HCT116 (cell line): ENCODE measurements at regions not wholly inside any gene's neighbourhood (a gene's known extent, or its start where the extent isn't known, plus 50 kb on each side); places are given as distances from the start of the nearest gene placed in this dataset.

Experiments used
- ATAC-seq: fragments of 200-7000 bp; cut with Tn5 transposase; 2 replicates; pipeline ENCODE4 v1.9.1; 2020; ENCODE audit warnings: mild to moderate bottlenecking, moderate library complexity
- BruUV-seq: library from RNA; stranded (reverse); fragments of 400-500 nt; replicated peaks from 2 replicates; lab custom pipeline; 2021; lab: Mats Ljungman, UMichigan
- CTCF ChIA-PET: fragments of 300-600 bp; sonication (Branson Sonifier 250); formaldehyde crosslinking; loops from one replicate; lab custom pipeline; 2021; ENCODE audit warnings: antibody characterized with exemption; lab: Charles Lee
- POLR2A ChIA-PET: fragments of 300-600, 350-600 bp; sonication (Branson Sonifier 250); formaldehyde crosslinking; loops from one replicate; lab custom pipeline; 2021; ENCODE audit warnings: antibody characterized with exemption; lab: Charles Lee
- RAD21 ChIA-PET, 2 experiments: fragments of 300-600 bp; sonication (Branson Sonifier 250); formaldehyde crosslinking; loops; one replicate each; lab custom pipeline; 2023; ENCODE audit warnings: low total read pairs in 2 of 2; ENCODE audit not compliant: uncharacterized antibody in 2 of 2, unreplicated experiment in 2 of 2, low non-redundant PET in 1 of 2; lab: Charles Lee
- DNase-seq: peaks from one replicate; pipeline ENCODE4 v3.0.0-alpha.2; 2010; ENCODE audit warnings: low read depth, low spot score
- H2AFZ ChIP-seq: fragments of 200-600 bp; shearing (Covaris generic), sonication (generic); 2 replicates; pipeline ENCODE4 v1.6.1; 2017; ENCODE audit warnings: low read depth, mixed run types, mixed read lengths, antibody characterized with exemption, low read length; ENCODE audit not compliant: poor library complexity, severe bottlenecking
- H3K27ac ChIP-seq: 2 replicates; pipeline ENCODE4 v1.5.1; 2012; ENCODE audit warnings: low read depth, low read length
- H3K27me3 ChIP-seq: fragments of 200-600 bp; sonication (generic); 2 replicates; pipeline ENCODE4 v1.6.1; 2016; ENCODE audit warnings: mixed run types, low read length, mixed read lengths; ENCODE audit not compliant: insufficient read depth
- H3K36me3 ChIP-seq, 2 experiments: fragments of 200-500 bp in 1 of 2; fragments of 200-600 bp in 1 of 2; sonication (Bioruptor generic) in 1 of 2; sonication (generic) in 1 of 2; 2 replicates each; pipeline versions ENCODE4 v1.5.1 to v1.6.1; 2014 to 2016; ENCODE audit warnings: low read length in 2 of 2, inconsistent platforms in 1 of 2, mixed read lengths in 1 of 2, mixed run types in 1 of 2; ENCODE audit not compliant: insufficient read depth in 2 of 2, control insufficient read depth in 1 of 2
- H3K4me1 ChIP-seq, 2 experiments: fragments of 200-600 bp in 1 of 2; sonication (generic) in 1 of 2; 2 replicates each; pipeline versions ENCODE4 v1.5.1 to v1.6.1; 2012 to 2017; ENCODE audit warnings: low read length in 2 of 2, inconsistent platforms in 1 of 2, mild to moderate bottlenecking in 1 of 2, mixed read lengths in 1 of 2, mixed run types in 1 of 2, moderate library complexity in 1 of 2; ENCODE audit not compliant: insufficient read depth in 2 of 2, control insufficient read depth in 1 of 2
- H3K4me2 ChIP-seq: fragments of 200-600 bp; sonication (generic); 2 replicates; pipeline ENCODE4 v1.6.1; 2017; ENCODE audit warnings: mixed run types, low read length, mixed read lengths
- H3K4me3 ChIP-seq, 2 experiments: fragments of 200-600 bp in 1 of 2; sonication (generic) in 1 of 2; replicated peaks in 1 of 2; 2 replicates each; pipeline ENCODE4 v1.5.1; 2011 to 2016; ENCODE audit warnings: low read length in 2 of 2, control low read depth in 1 of 2, low read depth in 1 of 2, mild to moderate bottlenecking in 1 of 2, mixed read lengths in 1 of 2, mixed run types in 1 of 2
- H3K79me2 ChIP-seq: fragments of 200-600 bp; sonication (generic); 2 replicates; pipeline ENCODE4 v1.6.1; 2017; ENCODE audit warnings: mild to moderate bottlenecking, mixed run types, low read length, moderate library complexity, mixed read lengths; ENCODE audit not compliant: insufficient read depth
- H3K9ac ChIP-seq: fragments of 200-600 bp; sonication (generic); 2 replicates; pipeline ENCODE4 v1.6.1; 2016; ENCODE audit warnings: low read length, mixed read lengths
- H3K9me2 ChIP-seq: fragments of 200-600 bp; sonication (generic), shearing (Covaris generic); 2 replicates; pipeline ENCODE4 v1.6.1; 2017; ENCODE audit warnings: mixed run types, mild to moderate bottlenecking, moderate library complexity; ENCODE audit not compliant: insufficient read depth
- H3K9me3 ChIP-seq, 2 experiments: fragments of 200-500 bp in 1 of 2; fragments of 200-600 bp in 1 of 2; sonication (Bioruptor generic) in 1 of 2; sonication (generic) in 1 of 2; 2 replicates each; pipeline ENCODE4 v1.6.1; 2014 to 2017; ENCODE audit warnings: low read length in 2 of 2, mixed read lengths in 2 of 2, inconsistent platforms in 1 of 2, low read depth in 1 of 2, mild to moderate bottlenecking in 1 of 2, mixed run types in 1 of 2, moderate library complexity in 1 of 2; ENCODE audit not compliant: control insufficient read depth in 1 of 2, insufficient read depth in 1 of 2
- H4K20me1 ChIP-seq: fragments of 200-600 bp; sonication (generic), shearing (Covaris generic); 2 replicates; pipeline ENCODE4 v1.6.1; 2017; ENCODE audit warnings: mixed run types, mild to moderate bottlenecking, moderate library complexity; ENCODE audit not compliant: insufficient read depth
- CEBPB ChIP-seq: IDR thresholded peaks from 2 replicates; pipeline ENCODE4 v1.6.1; 2012; ENCODE audit warnings: low read depth
- EGR1 ChIP-seq: IDR thresholded peaks from 2 replicates; pipeline ENCODE4 v1.6.1; 2012; ENCODE audit warnings: low read depth
- EZH2 ChIP-seq: fragments of 200-600 bp; sonication (generic); IDR thresholded peaks from 2 replicates; pipeline ENCODE4 v1.6.1; 2017; ENCODE audit warnings: antibody characterized with exemption, mixed run types
- EZH2phosphoT487 ChIP-seq: fragments of 200-600 bp; IDR thresholded peaks from 2 replicates; pipeline ENCODE4 v1.6.1; 2018; ENCODE audit warnings: antibody characterized with exemption, borderline replicate concordance
- FOSL1 ChIP-seq: IDR thresholded peaks from 2 replicates; pipeline ENCODE4 v1.6.1; 2012; ENCODE audit warnings: low read depth
- POLR2A ChIP-seq: IDR thresholded peaks from 2 replicates; pipeline ENCODE4 v1.7.0; 2011; ENCODE audit warnings: borderline replicate concordance; ENCODE audit not compliant: insufficient read depth, insufficient read length; ENCODE audit errors: extremely low read depth
- SP1 ChIP-seq: IDR thresholded peaks from 2 replicates; pipeline ENCODE4 v1.6.1; 2012; ENCODE audit warnings: low read depth
- SRF ChIP-seq: IDR thresholded peaks from 2 replicates; pipeline ENCODE4 v1.6.1; 2012; ENCODE audit warnings: low read depth
- TCF7L2 ChIP-seq: IDR thresholded peaks from 2 replicates; pipeline ENCODE4 v1.7.0; 2011; ENCODE audit warnings: borderline replicate concordance, inconsistent platforms; ENCODE audit not compliant: insufficient read depth, insufficient read length; ENCODE audit errors: extremely low read depth
- ZNF274 ChIP-seq: fragments of 200-500 bp; sonication (Bioruptor generic); IDR thresholded peaks from 2 replicates; pipeline ENCODE4 v1.6.1; 2014; ENCODE audit warnings: mild to moderate bottlenecking, low read depth, low read length, inconsistent platforms
- intact Hi-C: fragments of 100-400 bp; cut with micrococcal nuclease; formaldehyde crosslinking; loops from 2 replicates; pipeline ENCODE4 v1.10.0; 2022
- TF ChIP-seq, protein P1 (sequence below): IDR thresholded peaks from 2 replicates; pipeline ENCODE4 v1.6.1; 2012
- TF ChIP-seq, protein P2 (sequence below): IDR thresholded peaks from 2 replicates; pipeline ENCODE4 v1.6.1; 2011; ENCODE audit warnings: mild to moderate bottlenecking, low read length, moderate library complexity; ENCODE audit not compliant: insufficient replicate concordance; ENCODE audit errors: extremely low read depth

DNA sequence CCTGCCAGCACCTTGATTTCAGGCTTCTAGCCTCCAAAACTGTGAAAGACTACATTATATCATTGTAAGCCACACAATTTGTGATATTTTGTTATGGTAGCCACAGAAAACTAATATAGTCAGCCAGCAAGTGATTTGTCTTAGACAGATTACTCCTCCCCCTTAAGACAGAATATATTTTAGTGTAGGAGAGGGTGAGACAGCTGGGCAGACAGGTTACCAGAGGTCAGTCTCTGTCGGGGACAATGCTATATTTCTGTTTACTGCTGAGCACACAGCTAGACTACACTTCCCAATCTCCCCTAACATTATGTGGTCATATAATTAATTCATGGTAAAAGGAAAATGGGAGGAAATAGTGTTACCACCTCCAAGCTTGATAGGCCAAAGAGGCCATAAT lies 185.8 kb upstream of the PIK3C3 start:
- peaks cover 0 to 4% of the 10 kb centered on the region in 2 experiments; a peak in 2 of 4 replicates for H3K9me3 ChIP-seq
- H3K27ac ChIP-seq, result no peak overlapping the region
- H3K9me2 ChIP-seq, result no peaks in the 10 kb centered on the region
- H3K79me2 ChIP-seq, result no peaks in the 10 kb centered on the region
- POLR2A ChIA-PET, result no interaction called here
- H3K9ac ChIP-seq, result no peak overlapping the region
- no peaks in the 10 kb centered on the region for H4K20me1 ChIP-seq
- no peak overlapping the region for H2AFZ ChIP-seq
- no peak overlapping the region for H3K4me3 ChIP-seq
- no peaks in the 10 kb centered on the region for H3K4me1 ChIP-seq
- RAD21 ChIA-PET, result no interaction called here
- no peaks in the 10 kb centered on the region for H3K27me3 ChIP-seq
- no peak for DNase-seq
- CTCF ChIA-PET, result no interaction called here
- no peak overlapping the region for H3K4me2 ChIP-seq
- no TSS peak for BruUV-seq
- TF ChIP-seq SRF, result no peak
- TF ChIP-seq, protein P1, sequence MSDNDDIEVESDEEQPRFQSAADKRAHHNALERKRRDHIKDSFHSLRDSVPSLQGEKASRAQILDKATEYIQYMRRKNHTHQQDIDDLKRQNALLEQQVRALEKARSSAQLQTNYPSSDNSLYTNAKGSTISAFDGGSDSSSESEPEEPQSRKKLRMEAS, result no peak
- no peak for TF ChIP-seq EZH2phosphoT487
- TF ChIP-seq EGR1, result no peak
- no peak for TF ChIP-seq CEBPB
- TF ChIP-seq TCF7L2, result no peak
- no peak for TF ChIP-seq EZH2
- no peak for ATAC-seq
- intact Hi-C loops, result no loop called here
- no peaks in the 10 kb centered on the region for H3K36me3 ChIP-seq

DNA sequence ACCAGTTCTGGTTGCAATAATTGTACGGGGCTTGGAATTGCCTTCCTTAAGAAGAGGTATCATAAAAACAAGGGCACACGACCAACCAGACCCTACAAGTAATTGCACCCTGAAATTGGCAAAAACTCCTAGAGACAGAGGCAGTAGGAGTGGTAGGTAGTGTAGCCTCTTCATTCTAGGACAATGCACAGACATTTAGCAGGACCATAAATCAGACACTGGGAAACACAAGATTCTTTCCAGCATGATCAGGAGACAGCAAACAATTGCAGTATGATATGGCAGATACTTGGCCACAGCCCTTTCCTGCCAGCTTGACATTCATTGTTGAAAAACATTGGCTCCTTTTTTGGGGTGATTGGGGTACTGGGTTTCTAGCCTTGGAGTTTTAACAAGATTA lies 186.6 kb upstream of the PIK3C3 start:
- no peak for ATAC-seq
- Histone ChIP-seq H2AFZ (no peak overlapping the region), H3K4me3 (no peak overlapping the region), H3K4me2 (no peak overlapping the region), H3K9me3 (peaks cover 0 to 4% of the 10 kb centered on the region in 2 experiments; a peak in 2 of 4 replicates), H3K36me3 (no peaks in the 10 kb centered on the region), H3K27me3 (no peaks in the 10 kb centered on the region), H3K4me1 (no peaks in the 10 kb centered on the region), H3K27ac (no peak overlapping the region), H3K79me2 (no peaks in the 10 kb centered on the region), H4K20me1 (no peaks in the 10 kb centered on the region), H3K9ac (no peak overlapping the region), H3K9me2 (no peaks in the 10 kb centered on the region)
- TF ChIP-seq POLR2A, result no peak
- no peak for TF ChIP-seq ZNF274
- TF ChIP-seq, protein P2, sequence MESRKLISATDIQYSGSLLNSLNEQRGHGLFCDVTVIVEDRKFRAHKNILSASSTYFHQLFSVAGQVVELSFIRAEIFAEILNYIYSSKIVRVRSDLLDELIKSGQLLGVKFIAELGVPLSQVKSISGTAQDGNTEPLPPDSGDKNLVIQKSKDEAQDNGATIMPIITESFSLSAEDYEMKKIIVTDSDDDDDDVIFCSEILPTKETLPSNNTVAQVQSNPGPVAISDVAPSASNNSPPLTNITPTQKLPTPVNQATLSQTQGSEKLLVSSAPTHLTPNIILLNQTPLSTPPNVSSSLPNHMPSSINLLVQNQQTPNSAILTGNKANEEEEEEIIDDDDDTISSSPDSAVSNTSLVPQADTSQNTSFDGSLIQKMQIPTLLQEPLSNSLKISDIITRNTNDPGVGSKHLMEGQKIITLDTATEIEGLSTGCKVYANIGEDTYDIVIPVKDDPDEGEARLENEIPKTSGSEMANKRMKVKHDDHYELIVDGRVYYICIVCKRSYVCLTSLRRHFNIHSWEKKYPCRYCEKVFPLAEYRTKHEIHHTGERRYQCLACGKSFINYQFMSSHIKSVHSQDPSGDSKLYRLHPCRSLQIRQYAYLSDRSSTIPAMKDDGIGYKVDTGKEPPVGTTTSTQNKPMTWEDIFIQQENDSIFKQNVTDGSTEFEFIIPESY, result no peak
- no peak for TF ChIP-seq FOSL1
- no peak for TF ChIP-seq TCF7L2
- no peak for TF ChIP-seq SP1
- no TSS peak for BruUV-seq
- POLR2A ChIA-PET, result no interaction called here
- no peak for DNase-seq
- CTCF ChIA-PET, result no interaction called here
- RAD21 ChIA-PET, result no interaction called here
- intact Hi-C loops, result no loop called here
